ENCODE measurements at regions not wholly inside any gene's neighbourhood (a gene's known extent, or its start where the extent isn't known, plus 50 kb on each side); places are given as distances from the start of the nearest gene placed in this dataset.

DNA sequence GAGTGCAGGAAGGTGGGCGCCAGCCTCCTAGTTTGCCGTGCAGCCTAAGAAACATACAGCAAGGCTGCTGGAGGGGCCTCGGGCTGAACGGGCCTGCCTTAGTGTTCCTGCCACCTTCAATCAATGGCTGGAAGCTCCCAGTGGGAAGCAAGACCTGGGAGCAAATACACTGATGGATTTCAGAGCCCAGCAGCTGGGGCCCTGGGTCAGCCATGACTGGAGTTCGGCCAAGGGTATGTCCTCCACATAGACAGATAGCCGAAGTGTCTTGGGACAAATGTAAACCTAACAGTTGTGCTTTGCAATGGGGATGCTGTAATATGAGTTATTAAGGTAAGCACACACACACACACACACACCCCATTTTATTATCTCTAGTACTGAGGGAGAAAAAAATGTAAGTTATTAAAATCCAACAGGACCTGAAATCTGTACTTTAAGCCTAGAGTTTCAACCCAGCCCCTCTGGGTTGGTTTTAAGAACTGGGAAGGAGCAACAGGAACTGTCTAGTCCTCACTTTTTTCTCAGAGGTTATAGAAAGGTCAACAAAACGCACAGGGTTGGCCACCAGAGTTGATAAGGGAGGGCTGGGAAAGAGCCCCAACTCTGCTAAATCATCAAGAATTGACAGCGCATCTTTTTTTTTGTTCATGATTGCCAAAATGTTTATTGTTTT lies 50.0 kb upstream of the CELF2 start:
- no peak for DNase-seq
